ENCODE measurements at regions not wholly inside any gene's neighbourhood (a gene's known extent, or its start where the extent isn't known, plus 50 kb on each side); places are given as distances from the start of the nearest gene placed in this dataset.

GRCh38 chr10:47063858-47064257 is 152.6 kb downstream of the PTPN20 start:
- no peak for TF ChIP-seq TARDBP (IDR thresholded peaks at IDR 0.05)
- no peak for TF ChIP-seq FOXM1 (IDR thresholded peaks at IDR 0.05; ENCODE audit: borderline replicate concordance)
- no peak for TF ChIP-seq LEF1 (IDR thresholded peaks at IDR 0.05; ENCODE audit: borderline replicate concordance)
- no peak for TF ChIP-seq NFRKB (IDR thresholded peaks at IDR 0.05)
- no peak for TF ChIP-seq HDGF (IDR thresholded peaks at IDR 0.05; ENCODE audit: borderline replicate concordance)
- no peak for TF ChIP-seq ARNT (IDR thresholded peaks at IDR 0.05)
- no peak for TF ChIP-seq ELF4 (IDR thresholded peaks at IDR 0.05)
- no peak for TF ChIP-seq BHLHE40 (IDR thresholded peaks at IDR 0.05; ENCODE audit: borderline replicate concordance)
- TF ChIP-seq FOXA1 (IDR thresholded peaks at IDR 0.05), result no peak
- no peak for TF ChIP-seq SP1 (IDR thresholded peaks at IDR 0.05)
- no peak for TF ChIP-seq L3MBTL2 (conservative IDR thresholded peaks at IDR 0.05)
- no peak for TF ChIP-seq CTBP1 (IDR thresholded peaks at IDR 0.05; ENCODE audit: borderline replicate concordance)
- no peak for TF ChIP-seq FOXK2 (IDR thresholded peaks at IDR 0.05)
- TF ChIP-seq SUZ12 (IDR thresholded peaks at IDR 0.05), result no peak
- no peak for TF ChIP-seq PKNOX1 (IDR thresholded peaks at IDR 0.05)
- TF ChIP-seq ZNF384 (IDR thresholded peaks at IDR 0.05), result no peak
- CTCF ChIA-PET, result no interaction called here
- no peak for DNase-seq (ENCODE audit: extremely low spot score)
- POLR2A ChIA-PET, result no interaction called here

- ChIA-PET CTCF (no interaction called here), POLR2A (no interaction called here)
- TF ChIP-seq SP1 (IDR thresholded peaks at IDR 0.05) (no peak), FOXA1 (IDR thresholded peaks at IDR 0.05) (no peak), NFRKB (IDR thresholded peaks at IDR 0.05) (no peak)
- DNase-seq (ENCODE audit: extremely low spot score), result no peak
These were observed 154.7 kb downstream of the PTPN20 start for GRCh38 chr10:47065903-47066302.

- no peak for TF ChIP-seq ELF4 (IDR thresholded peaks at IDR 0.05)
- no peak for TF ChIP-seq HDGF (IDR thresholded peaks at IDR 0.05; ENCODE audit: borderline replicate concordance)
- no peak for TF ChIP-seq BHLHE40 (IDR thresholded peaks at IDR 0.05; ENCODE audit: borderline replicate concordance)
- no peak for TF ChIP-seq FOXK2 (IDR thresholded peaks at IDR 0.05)
- no peak for TF ChIP-seq ARNT (IDR thresholded peaks at IDR 0.05)
- no peak for TF ChIP-seq L3MBTL2 (conservative IDR thresholded peaks at IDR 0.05)
- TF ChIP-seq CTBP1 (IDR thresholded peaks at IDR 0.05; ENCODE audit: borderline replicate concordance), result no peak
- POLR2A ChIA-PET, result no interaction called here
- no peak for DNase-seq (ENCODE audit: extremely low spot score)
- CTCF ChIA-PET, result no interaction called here
These were observed 157.0 kb downstream of the PTPN20 start for GRCh38 chr10:47067949-47068940.

GRCh38 chr10:47070541-47070940 is 159.3 kb downstream of the PTPN20 start:
- ChIA-PET POLR2A (no interaction called here), CTCF (no interaction called here)
- DNase-seq (ENCODE audit: extremely low spot score), result no peak
- TF ChIP-seq FOXK2 (IDR thresholded peaks at IDR 0.05) (no peak), SP1 (IDR thresholded peaks at IDR 0.05) (no peak), LEF1 (IDR thresholded peaks at IDR 0.05; ENCODE audit: borderline replicate concordance) (no peak), FOXM1 (IDR thresholded peaks at IDR 0.05; ENCODE audit: borderline replicate concordance) (no peak), FOXA1 (IDR thresholded peaks at IDR 0.05) (no peak), HDGF (IDR thresholded peaks at IDR 0.05; ENCODE audit: borderline replicate concordance) (no peak), BHLHE40 (IDR thresholded peaks at IDR 0.05; ENCODE audit: borderline replicate concordance) (no peak), ELF4 (IDR thresholded peaks at IDR 0.05) (no peak), NFRKB (IDR thresholded peaks at IDR 0.05) (no peak)

- DNase-seq (ENCODE audit: extremely low spot score), result no peak
- ChIA-PET POLR2A (no interaction called here), CTCF (no interaction called here)
- no peak for TF ChIP-seq PKNOX1 (IDR thresholded peaks at IDR 0.05)
- TF ChIP-seq ELF4 (IDR thresholded peaks at IDR 0.05), result no peak
- TF ChIP-seq TARDBP (IDR thresholded peaks at IDR 0.05), result no peak
- no peak for TF ChIP-seq SP1 (IDR thresholded peaks at IDR 0.05)
- no peak for TF ChIP-seq L3MBTL2 (conservative IDR thresholded peaks at IDR 0.05)
- TF ChIP-seq HDGF (IDR thresholded peaks at IDR 0.05; ENCODE audit: borderline replicate concordance), result no peak
- no peak for TF ChIP-seq FOXM1 (IDR thresholded peaks at IDR 0.05; ENCODE audit: borderline replicate concordance)
- no peak for TF ChIP-seq SUZ12 (IDR thresholded peaks at IDR 0.05)
- TF ChIP-seq LEF1 (IDR thresholded peaks at IDR 0.05; ENCODE audit: borderline replicate concordance), result no peak
- no peak for TF ChIP-seq ARNT (IDR thresholded peaks at IDR 0.05)
These were observed 160.7 kb downstream of the PTPN20 start for GRCh38 chr10:47071891-47072290.

GRCh38 chr10:47073967-47074366 is 162.7 kb downstream of the PTPN20 start:
- CTCF ChIA-PET, result no interaction called here
- POLR2A ChIA-PET, result no interaction called here
- TF ChIP-seq NFRKB (IDR thresholded peaks at IDR 0.05), result no peak
- no peak for DNase-seq (ENCODE audit: extremely low spot score)

GRCh38 chr10:47076949-47077361 is 165.7 kb downstream of the PTPN20 start:
- TF ChIP-seq L3MBTL2 (conservative IDR thresholded peaks at IDR 0.05) (no peak), TARDBP (IDR thresholded peaks at IDR 0.05) (no peak), LEF1 (IDR thresholded peaks at IDR 0.05; ENCODE audit: borderline replicate concordance) (no peak), FOXK2 (IDR thresholded peaks at IDR 0.05) (no peak), ELF4 (IDR thresholded peaks at IDR 0.05) (no peak), FOXM1 (IDR thresholded peaks at IDR 0.05; ENCODE audit: borderline replicate concordance) (no peak), NFRKB (IDR thresholded peaks at IDR 0.05) (no peak), SUZ12 (IDR thresholded peaks at IDR 0.05) (no peak), CTBP1 (IDR thresholded peaks at IDR 0.05; ENCODE audit: borderline replicate concordance) (no peak), ZNF384 (IDR thresholded peaks at IDR 0.05) (no peak)
- no peak for DNase-seq (ENCODE audit: extremely low spot score)
- ChIA-PET POLR2A (no interaction called here), CTCF (no interaction called here)

All from HEK293T (cell line).